Right renal cortex interstitium (tissue), 3 donors: ENCODE measurements at regions not wholly inside any gene's neighbourhood (a gene's known extent, or its start where the extent isn't known, plus 50 kb on each side); places are given as distances from the start of the nearest gene placed in this dataset.

Experiments
- DNase-seq, 3 donors: peaks; one replicate each; pipeline ENCODE4 v3.0.0-alpha.2; 2013; ENCODE audit warnings: low read depth in 3 of 3, low spot score in 2 of 3

- DNase-seq: no peak
Measured at GRCh38 chr2:150168595-150169236, 318.8 kb downstream of the RND3 start.

- DNase-seq: no peak
Measured at GRCh38 chr2:150167711-150168110, 319.8 kb downstream of the RND3 start.

- DNase-seq: no peak
Measured at GRCh38 chr2:150166313-150167051, 321.0 kb downstream of the RND3 start.

- no peak for DNase-seq
Measured at GRCh38 chr2:150165988-150166312, 321.5 kb downstream of the RND3 start.

- DNase-seq: no peak
Measured at GRCh38 chr2:150165442-150165841, 322.0 kb downstream of the RND3 start.

GRCh38 chr2:150162241-150162942 lies 325.1 kb downstream of the RND3 start:
- no peak for DNase-seq

GRCh38 chr2:150160058-150160457 lies 327.4 kb downstream of the RND3 start:
- DNase-seq: no peak

GRCh38 chr2:150159300-150159699 lies 328.2 kb downstream of the RND3 start:
- no peak for DNase-seq

GRCh38 chr2:150156876-150157275 lies 330.6 kb downstream of the RND3 start:
- DNase-seq: no peak

GRCh38 chr2:150156415-150156814 lies 331.1 kb downstream of the RND3 start:
- no peak for DNase-seq

GRCh38 chr2:150154308-150154797 lies 333.1 kb downstream of the RND3 start:
- DNase-seq: no peak

GRCh38 chr2:150153646-150154307 lies 333.7 kb downstream of the RND3 start:
- no peak for DNase-seq

GRCh38 chr2:150152230-150152629 lies 335.2 kb downstream of the RND3 start:
- no peak for DNase-seq

GRCh38 chr2:150150144-150150543 lies 337.3 kb downstream of the RND3 start:
- DNase-seq: no peak

GRCh38 chr2:150147889-150148683 lies 339.4 kb downstream of the RND3 start:
- DNase-seq: no peak

GRCh38 chr2:150146879-150147278 lies 340.6 kb downstream of the RND3 start:
- DNase-seq: no peak

- no peak for DNase-seq
Measured at GRCh38 chr2:150145299-150145692, 342.2 kb downstream of the RND3 start.

- no peak for DNase-seq
Measured at GRCh38 chr2:150144546-150145298, 342.7 kb downstream of the RND3 start.

GRCh38 chr2:150143087-150143536 lies 344.4 kb downstream of the RND3 start:
- no peak for DNase-seq

- no peak for DNase-seq
Measured at GRCh38 chr2:150142561-150142960, 344.9 kb downstream of the RND3 start.
